ENCODE measurements at regions not wholly inside any gene's neighbourhood (a gene's known extent, or its start where the extent isn't known, plus 50 kb on each side); places are given as distances from the start of the nearest gene placed in this dataset.

- no peak for TF ChIP-seq POLR2AphosphoS5 (IDR thresholded peaks at IDR 0.05)
- no peak for TF ChIP-seq CTCF (IDR thresholded peaks at IDR 0.05)
Observed at GRCh38 chr10:71029411-71029892, 141.1 kb upstream of the PCBD1 start.
